SU-DHL-6 (cell line): ENCODE measurements at regions not wholly inside any gene's neighbourhood (a gene's known extent, or its start where the extent isn't known, plus 50 kb on each side); places are given as distances from the start of the nearest gene placed in this dataset.

ENCODE experiments used
- H2AFZ ChIP-seq: fragments of 200-600 bp; sonication (generic); 2 replicates; pipeline ENCODE4 v1.6.1; 2014; ENCODE audit warnings: low read depth, mild to moderate bottlenecking, moderate library complexity, mixed read lengths, antibody characterized with exemption, low read length; ENCODE audit not compliant: severe bottlenecking
- H3F3A ChIP-seq: fragments of 200-600 bp; shearing (Covaris generic); 2 replicates; pipeline ENCODE4 v1.6.0; 2016; ENCODE audit warnings: antibody characterized with exemption, mild to moderate bottlenecking; ENCODE audit not compliant: insufficient read depth
- H3K27ac ChIP-seq: fragments of 200-600 bp; sonication (generic); 2 replicates; pipeline ENCODE4 v1.5.1; 2016; ENCODE audit warnings: low read depth, mild to moderate bottlenecking, low read length, moderate library complexity, mixed read lengths
- H3K27me3 ChIP-seq: fragments of 200-600 bp; sonication (generic), shearing (Covaris generic); 2 replicates; pipeline ENCODE4 v1.6.0; 2014; ENCODE audit warnings: mild to moderate bottlenecking, low read length
- H3K36me3 ChIP-seq: fragments of 200-600 bp; sonication (generic); 2 replicates; pipeline ENCODE4 v1.6.1; 2014; ENCODE audit warnings: mild to moderate bottlenecking, low read length, mixed read lengths
- H3K4me2 ChIP-seq: fragments of 300-600, 200-600 bp; shearing (Covaris generic), sonication (generic); 2 replicates; pipeline ENCODE4 v1.6.0; 2014; ENCODE audit warnings: low read length, low read depth, mild to moderate bottlenecking; ENCODE audit not compliant: poor library complexity, severe bottlenecking
- H3K4me3 ChIP-seq: fragments of 200-600 bp; sonication (generic); 2 replicates; pipeline ENCODE4 v1.5.1; 2014; ENCODE audit warnings: antibody characterized with exemption, low read length, mild to moderate bottlenecking, mixed read lengths; ENCODE audit not compliant: insufficient read depth, poor library complexity, severe bottlenecking
- H3K79me2 ChIP-seq: fragments of 200-600 bp; sonication (generic); 2 replicates; pipeline ENCODE4 v1.6.1; 2014; ENCODE audit warnings: mild to moderate bottlenecking, low read length, moderate library complexity; ENCODE audit not compliant: insufficient read depth
- H3K9ac ChIP-seq: fragments of 200-600 bp; sonication (generic); 2 replicates; pipeline ENCODE4 v1.7.0; 2014; ENCODE audit warnings: mild to moderate bottlenecking, low read length
- H3K9me2 ChIP-seq: fragments of 200-600 bp; sonication (generic); replicated peaks from 2 replicates; pipeline ENCODE4 v1.6.1; 2014; ENCODE audit warnings: low read length; ENCODE audit not compliant: insufficient read depth
- H3K9me3 ChIP-seq: fragments of 200-600 bp; sonication (generic); 2 replicates; pipeline ENCODE4 v1.6.1; 2014; ENCODE audit warnings: low read length, mixed read lengths; ENCODE audit not compliant: insufficient read depth
- H4K20me1 ChIP-seq: fragments of 200-600 bp; sonication (generic); 2 replicates; pipeline ENCODE4 v1.6.1; 2014; ENCODE audit warnings: low read depth, mild to moderate bottlenecking, antibody characterized with exemption, low read length, moderate library complexity, mixed read lengths
- EZH2phosphoT487 ChIP-seq: fragments of 200-600 bp; sonication (generic), shearing (Covaris generic); conservative IDR thresholded peaks from 2 replicates; pipeline ENCODE4 v1.6.1; 2018; ENCODE audit warnings: mild to moderate bottlenecking, antibody characterized with exemption, low read length, moderate library complexity, mixed read lengths
- TF ChIP-seq, protein P1 (sequence below): fragments of 200-600 bp; sonication (generic); IDR thresholded peaks from one replicate; pipeline ENCODE4 v1.5.1; 2017; ENCODE audit warnings: antibody characterized with exemption, mild to moderate bottlenecking, low read length, moderate library complexity; ENCODE audit not compliant: insufficient read depth, poor library complexity, severe bottlenecking

DNA sequence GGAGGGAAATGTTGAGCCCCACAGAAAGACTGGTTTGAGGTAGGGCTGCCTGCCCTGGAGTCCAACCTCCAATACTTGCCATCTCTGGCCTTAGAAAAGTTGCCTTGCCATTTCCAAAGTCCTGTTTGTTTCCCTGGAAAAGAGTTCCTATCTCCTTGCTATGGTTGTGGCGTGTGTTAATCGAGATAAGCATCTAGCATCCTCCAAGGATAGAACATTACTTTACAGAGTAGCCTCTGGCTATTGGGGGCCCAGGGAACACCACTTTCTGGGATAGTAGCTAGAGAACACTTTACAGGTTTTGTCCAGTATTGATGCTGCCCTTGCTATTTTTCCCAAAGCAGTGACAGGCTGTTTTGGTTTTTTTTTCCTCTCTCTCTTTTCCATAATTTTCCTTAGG lies 57.4 kb upstream of the SASH1 start:
- no peaks in the 10 kb centered on the region for H3K79me2 ChIP-seq
- no peak overlapping the region for H3K27ac ChIP-seq
- no peaks in the 10 kb centered on the region for H3K9me2 ChIP-seq
- no peaks in the 10 kb centered on the region for H3K27me3 ChIP-seq
- H4K20me1 ChIP-seq, result no peaks in the 10 kb centered on the region
- H3K4me2 ChIP-seq, result no peak overlapping the region
- no peaks in the 10 kb centered on the region for H3K36me3 ChIP-seq
- H3K4me3 ChIP-seq, result no peak overlapping the region
- H3K9me3 ChIP-seq, result no peaks in the 10 kb centered on the region
- no peaks in the 10 kb centered on the region for H3F3A ChIP-seq
- H3K9ac ChIP-seq, result no peak overlapping the region
- TF ChIP-seq EZH2phosphoT487, result no peak
- TF ChIP-seq, protein P1, sequence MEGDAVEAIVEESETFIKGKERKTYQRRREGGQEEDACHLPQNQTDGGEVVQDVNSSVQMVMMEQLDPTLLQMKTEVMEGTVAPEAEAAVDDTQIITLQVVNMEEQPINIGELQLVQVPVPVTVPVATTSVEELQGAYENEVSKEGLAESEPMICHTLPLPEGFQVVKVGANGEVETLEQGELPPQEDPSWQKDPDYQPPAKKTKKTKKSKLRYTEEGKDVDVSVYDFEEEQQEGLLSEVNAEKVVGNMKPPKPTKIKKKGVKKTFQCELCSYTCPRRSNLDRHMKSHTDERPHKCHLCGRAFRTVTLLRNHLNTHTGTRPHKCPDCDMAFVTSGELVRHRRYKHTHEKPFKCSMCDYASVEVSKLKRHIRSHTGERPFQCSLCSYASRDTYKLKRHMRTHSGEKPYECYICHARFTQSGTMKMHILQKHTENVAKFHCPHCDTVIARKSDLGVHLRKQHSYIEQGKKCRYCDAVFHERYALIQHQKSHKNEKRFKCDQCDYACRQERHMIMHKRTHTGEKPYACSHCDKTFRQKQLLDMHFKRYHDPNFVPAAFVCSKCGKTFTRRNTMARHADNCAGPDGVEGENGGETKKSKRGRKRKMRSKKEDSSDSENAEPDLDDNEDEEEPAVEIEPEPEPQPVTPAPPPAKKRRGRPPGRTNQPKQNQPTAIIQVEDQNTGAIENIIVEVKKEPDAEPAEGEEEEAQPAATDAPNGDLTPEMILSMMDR, result no peak
- H2AFZ ChIP-seq, result no peak overlapping the region

DNA sequence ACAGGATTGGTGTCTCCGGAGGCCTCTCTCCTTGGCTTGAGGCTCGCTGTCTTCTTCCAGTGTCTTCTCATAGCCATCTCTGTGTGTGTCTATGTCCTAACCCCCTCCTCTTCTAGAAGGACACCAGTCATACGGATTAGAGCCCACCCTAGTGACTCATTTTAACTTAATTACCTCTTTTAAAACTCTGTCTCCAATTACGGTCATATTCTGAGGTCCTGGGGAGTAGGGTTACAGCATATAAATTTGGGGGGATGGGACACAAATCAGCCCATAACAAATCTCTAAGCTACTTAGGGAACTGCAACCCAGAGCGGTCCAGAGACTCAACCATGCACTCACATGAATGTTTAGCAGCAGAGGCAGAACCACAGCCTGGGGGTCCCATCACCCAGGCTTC lies 56.1 kb upstream of the SASH1 start:
- no peaks in the 10 kb centered on the region for H3K79me2 ChIP-seq
- no peak overlapping the region for H3K9ac ChIP-seq
- no peaks in the 10 kb centered on the region for H3K9me2 ChIP-seq
- no peaks in the 10 kb centered on the region for H3K27me3 ChIP-seq
- no peak overlapping the region for H2AFZ ChIP-seq
- H3F3A ChIP-seq, result no peaks in the 10 kb centered on the region
- TF ChIP-seq, protein P1, result no peak
- TF ChIP-seq EZH2phosphoT487, result no peak
- H4K20me1 ChIP-seq, result no peaks in the 10 kb centered on the region
- no peaks in the 10 kb centered on the region for H3K9me3 ChIP-seq
- H3K4me3 ChIP-seq, result no peak overlapping the region
- no peak overlapping the region for H3K4me2 ChIP-seq
- H3K36me3 ChIP-seq, result no peaks in the 10 kb centered on the region
- H3K27ac ChIP-seq, result no peak overlapping the region

DNA sequence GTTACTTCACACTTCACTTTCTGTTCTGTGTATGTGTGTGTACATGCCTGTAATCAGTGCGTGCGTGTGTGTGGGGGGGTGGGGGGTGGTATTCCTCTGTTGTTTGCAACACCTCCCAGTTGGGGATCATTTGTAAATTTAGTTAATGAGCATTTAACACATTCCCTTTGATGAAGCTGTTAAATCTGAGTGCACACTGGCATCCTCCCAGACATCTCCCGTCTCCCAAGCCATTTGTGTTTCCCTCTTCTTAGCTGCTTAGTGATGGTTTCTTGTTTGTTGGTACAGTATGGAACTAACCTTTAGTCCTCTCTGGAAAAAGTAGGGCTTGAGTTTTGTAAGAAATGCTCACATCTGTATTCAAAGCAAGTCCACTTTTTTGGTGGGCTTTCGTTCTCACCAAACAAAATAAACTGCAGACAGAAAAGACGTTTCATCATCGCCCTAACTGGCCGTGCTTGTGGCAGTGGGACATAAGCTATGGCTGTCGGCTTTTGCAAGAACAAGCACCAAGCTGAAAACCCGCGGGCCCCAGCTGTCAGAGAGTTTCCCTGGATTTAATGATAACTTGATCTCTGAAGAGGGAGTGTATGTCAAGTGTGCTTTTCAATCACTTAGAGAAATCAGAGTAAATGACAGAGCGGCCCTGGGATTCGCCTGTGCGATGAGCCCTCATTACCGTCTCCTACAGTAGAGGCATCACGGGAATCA lies 54.9 kb upstream of the SASH1 start:
- Histone ChIP-seq H3F3A (no peaks in the 10 kb centered on the region), H3K9ac (no peak overlapping the region), H3K9me2 (no peaks in the 10 kb centered on the region), H3K4me2 (no peak overlapping the region), H3K27ac (no peak overlapping the region), H3K4me3 (no peak overlapping the region), H3K79me2 (no peaks in the 10 kb centered on the region), H3K9me3 (no peaks in the 10 kb centered on the region), H3K27me3 (no peaks in the 10 kb centered on the region), H4K20me1 (no peaks in the 10 kb centered on the region), H3K36me3 (no peaks in the 10 kb centered on the region), H2AFZ (no peak overlapping the region)
- TF ChIP-seq, protein P1, result no peak
- no peak for TF ChIP-seq EZH2phosphoT487
